ENCODE measurements at regions not wholly inside any gene's neighbourhood (a gene's known extent, or its start where the extent isn't known, plus 50 kb on each side); places are given as distances from the start of the nearest gene placed in this dataset.

GRCh38 chr12:126558810-126559209 lies 1493.6 kb downstream of the AACS start:
- H3K27ac ChIP-seq (ENCODE audit: insufficient read depth in 1 of 2, low read depth in 1 of 2, low read length in 2 of 2, poor library complexity in 1 of 2, severe bottlenecking in 2 of 2), result no peak overlapping the region
- no peaks in the 10 kb centered on the region for H3K36me3 ChIP-seq (ENCODE audit: control insufficient read depth in 4 of 4, insufficient read depth in 4 of 4, low read length in 3 of 4)
- POLR2A ChIA-PET, result no interaction called here
- no peaks in the 10 kb centered on the region for H3K27me3 ChIP-seq (replicated peaks in 2 of 5; ENCODE audit: control insufficient read depth in 4 of 5, insufficient read depth in 5 of 5, low read length in 4 of 5)
- CTCF ChIA-PET, result no interaction called here
- H3K9me3 ChIP-seq (ENCODE audit: control extremely low read depth in 1 of 5, control insufficient read depth in 4 of 5, insufficient read depth in 2 of 5, low read depth in 1 of 5, low read length in 4 of 5), result peaks cover 0 to 3% (median 0%) of the 10 kb centered on the region in 5 experiments
- no peak overlapping the region for H3K4me3 ChIP-seq (ENCODE audit: control insufficient read depth in 1 of 7, extremely low read depth in 1 of 7, insufficient read depth in 4 of 7, low read depth in 2 of 7, low read length in 6 of 7)
- DNase-seq, result no peak
- no peaks in the 10 kb centered on the region for H3K4me1 ChIP-seq (ENCODE audit: control extremely low read depth in 1 of 4, control insufficient read depth in 4 of 4, insufficient read depth in 4 of 4, low read length in 3 of 4)
- WGBS (ENCODE audit: insufficient coverage), result no CpG with 5 or more reads among the region's 3 CpGs

GRCh38 chr12:126567016-126567415 lies 1501.8 kb downstream of the AACS start:
- POLR2A ChIA-PET, result no interaction called here
- no peak overlapping the region for H3K4me3 ChIP-seq (ENCODE audit: control insufficient read depth in 1 of 7, extremely low read depth in 1 of 7, insufficient read depth in 4 of 7, low read depth in 2 of 7, low read length in 6 of 7)
- no peak for DNase-seq
- 90% methylated on average over 14 of the region's 18 CpGs for WGBS (ENCODE audit: insufficient coverage)
- H3K36me3 ChIP-seq (ENCODE audit: control insufficient read depth in 4 of 4, insufficient read depth in 4 of 4, low read length in 3 of 4), result no peaks in the 10 kb centered on the region
- no peaks in the 10 kb centered on the region for H3K9me3 ChIP-seq (ENCODE audit: control extremely low read depth in 1 of 5, control insufficient read depth in 4 of 5, insufficient read depth in 2 of 5, low read depth in 1 of 5, low read length in 4 of 5)
- no peaks in the 10 kb centered on the region for H3K27me3 ChIP-seq (replicated peaks in 2 of 5; ENCODE audit: control insufficient read depth in 4 of 5, insufficient read depth in 5 of 5, low read length in 4 of 5)
- no peak overlapping the region for H3K27ac ChIP-seq (ENCODE audit: insufficient read depth in 1 of 2, low read depth in 1 of 2, low read length in 2 of 2, poor library complexity in 1 of 2, severe bottlenecking in 2 of 2)
- CTCF ChIA-PET, result no interaction called here
- peaks cover 0 to 25% (median 3%) of the 10 kb centered on the region in 4 experiments for H3K4me1 ChIP-seq (ENCODE audit: control extremely low read depth in 1 of 4, control insufficient read depth in 4 of 4, insufficient read depth in 4 of 4, low read length in 3 of 4)

- Histone ChIP-seq H3K27ac (ENCODE audit: insufficient read depth in 1 of 2, low read depth in 1 of 2, low read length in 2 of 2, poor library complexity in 1 of 2, severe bottlenecking in 2 of 2) (no peak overlapping the region), H3K36me3 (ENCODE audit: control insufficient read depth in 4 of 4, insufficient read depth in 4 of 4, low read length in 3 of 4) (no peaks in the 10 kb centered on the region), H3K9me3 (ENCODE audit: control extremely low read depth in 1 of 5, control insufficient read depth in 4 of 5, insufficient read depth in 2 of 5, low read depth in 1 of 5, low read length in 4 of 5) (no peaks in the 10 kb centered on the region), H3K27me3 (replicated peaks in 2 of 5; ENCODE audit: control insufficient read depth in 4 of 5, insufficient read depth in 5 of 5, low read length in 4 of 5) (no peaks in the 10 kb centered on the region), H3K4me3 (ENCODE audit: control insufficient read depth in 1 of 7, extremely low read depth in 1 of 7, insufficient read depth in 4 of 7, low read depth in 2 of 7, low read length in 6 of 7) (no peak overlapping the region), H3K4me1 (ENCODE audit: control extremely low read depth in 1 of 4, control insufficient read depth in 4 of 4, insufficient read depth in 4 of 4, low read length in 3 of 4) (peaks cover 0 to 26% (median 3%) of the 10 kb centered on the region in 4 experiments)
- WGBS (ENCODE audit: insufficient coverage), result 97% methylated on average over 4 of the region's 5 CpGs
- DNase-seq, result no peak
- POLR2A ChIA-PET, result no interaction called here
- CTCF ChIA-PET, result no interaction called here
These were observed 1504.5 kb downstream of the AACS start for GRCh38 chr12:126569706-126570105.

- no peaks in the 10 kb centered on the region for H3K9me3 ChIP-seq (ENCODE audit: control extremely low read depth in 1 of 5, control insufficient read depth in 4 of 5, insufficient read depth in 2 of 5, low read depth in 1 of 5, low read length in 4 of 5)
- WGBS (ENCODE audit: insufficient coverage), result no CpG with 5 or more reads among the region's 3 CpGs
- H3K4me3 ChIP-seq (ENCODE audit: control insufficient read depth in 1 of 7, extremely low read depth in 1 of 7, insufficient read depth in 4 of 7, low read depth in 2 of 7, low read length in 6 of 7), result no peak overlapping the region
- peak overlapping the region in 1 of 2 experiments; percentile 15 for H3K27ac ChIP-seq (ENCODE audit: insufficient read depth in 1 of 2, low read depth in 1 of 2, low read length in 2 of 2, poor library complexity in 1 of 2, severe bottlenecking in 2 of 2)
- CTCF ChIA-PET, result no interaction called here
- no peaks in the 10 kb centered on the region for H3K27me3 ChIP-seq (replicated peaks in 2 of 5; ENCODE audit: control insufficient read depth in 4 of 5, insufficient read depth in 5 of 5, low read length in 4 of 5)
- DNase-seq, result peak; percentile 2 to 56 (median 30)
- no peaks in the 10 kb centered on the region for H3K36me3 ChIP-seq (ENCODE audit: control insufficient read depth in 4 of 4, insufficient read depth in 4 of 4, low read length in 3 of 4)
- POLR2A ChIA-PET, result no interaction called here
- peaks cover 0 to 26% (median 3%) of the 10 kb centered on the region in 4 experiments for H3K4me1 ChIP-seq (ENCODE audit: control extremely low read depth in 1 of 4, control insufficient read depth in 4 of 4, insufficient read depth in 4 of 4, low read length in 3 of 4)
These were observed 1505.3 kb downstream of the AACS start for GRCh38 chr12:126570566-126570965.

- no peak for DNase-seq
- H3K27ac ChIP-seq (ENCODE audit: insufficient read depth in 1 of 2, low read depth in 1 of 2, low read length in 2 of 2, poor library complexity in 1 of 2, severe bottlenecking in 2 of 2), result no peak overlapping the region
- peaks cover 0 to 19% (median 3%) of the 10 kb centered on the region in 4 experiments for H3K4me1 ChIP-seq (ENCODE audit: control extremely low read depth in 1 of 4, control insufficient read depth in 4 of 4, insufficient read depth in 4 of 4, low read length in 3 of 4)
- H3K4me3 ChIP-seq (ENCODE audit: control insufficient read depth in 1 of 7, extremely low read depth in 1 of 7, insufficient read depth in 4 of 7, low read depth in 2 of 7, low read length in 6 of 7), result no peak overlapping the region
- no peaks in the 10 kb centered on the region for H3K9me3 ChIP-seq (ENCODE audit: control extremely low read depth in 1 of 5, control insufficient read depth in 4 of 5, insufficient read depth in 2 of 5, low read depth in 1 of 5, low read length in 4 of 5)
- ChIA-PET POLR2A (no interaction called here), CTCF (no interaction called here)
- H3K27me3 ChIP-seq (replicated peaks in 2 of 5; ENCODE audit: control insufficient read depth in 4 of 5, insufficient read depth in 5 of 5, low read length in 4 of 5), result no peaks in the 10 kb centered on the region
- H3K36me3 ChIP-seq (ENCODE audit: control insufficient read depth in 4 of 4, insufficient read depth in 4 of 4, low read length in 3 of 4), result no peaks in the 10 kb centered on the region
These were observed 1506.9 kb downstream of the AACS start for GRCh38 chr12:126572170-126572569.

- ChIA-PET CTCF (no interaction called here), POLR2A (no interaction called here)
- no peaks in the 10 kb centered on the region for H3K4me1 ChIP-seq (ENCODE audit: control extremely low read depth in 1 of 4, control insufficient read depth in 4 of 4, insufficient read depth in 4 of 4, low read length in 3 of 4)
- no peak overlapping the region for H3K4me3 ChIP-seq (ENCODE audit: control insufficient read depth in 1 of 7, extremely low read depth in 1 of 7, insufficient read depth in 4 of 7, low read depth in 2 of 7, low read length in 6 of 7)
- H3K36me3 ChIP-seq (ENCODE audit: control insufficient read depth in 4 of 4, insufficient read depth in 4 of 4, low read length in 3 of 4), result no peaks in the 10 kb centered on the region
- no peaks in the 10 kb centered on the region for H3K9me3 ChIP-seq (ENCODE audit: control extremely low read depth in 1 of 5, control insufficient read depth in 4 of 5, insufficient read depth in 2 of 5, low read depth in 1 of 5, low read length in 4 of 5)
- no peak for DNase-seq
- H3K27ac ChIP-seq (ENCODE audit: insufficient read depth in 1 of 2, low read depth in 1 of 2, low read length in 2 of 2, poor library complexity in 1 of 2, severe bottlenecking in 2 of 2), result no peak overlapping the region
- no peaks in the 10 kb centered on the region for H3K27me3 ChIP-seq (replicated peaks in 2 of 5; ENCODE audit: control insufficient read depth in 4 of 5, insufficient read depth in 5 of 5, low read length in 4 of 5)
These were observed 1516.4 kb downstream of the AACS start for GRCh38 chr12:126581655-126582054.

GRCh38 chr12:126582231-126582630 lies 1517.0 kb downstream of the AACS start:
- POLR2A ChIA-PET, result no interaction called here

More at GRCh38 chr12:126582231-126582630, 1517.0 kb downstream of the AACS start:
- Histone ChIP-seq H3K27me3 (replicated peaks in 2 of 5; ENCODE audit: control insufficient read depth in 4 of 5, insufficient read depth in 5 of 5, low read length in 4 of 5) (no peaks in the 10 kb centered on the region), H3K9me3 (ENCODE audit: control extremely low read depth in 1 of 5, control insufficient read depth in 4 of 5, insufficient read depth in 2 of 5, low read depth in 1 of 5, low read length in 4 of 5) (no peaks in the 10 kb centered on the region), H3K36me3 (ENCODE audit: control insufficient read depth in 4 of 4, insufficient read depth in 4 of 4, low read length in 3 of 4) (no peaks in the 10 kb centered on the region), H3K27ac (ENCODE audit: insufficient read depth in 1 of 2, low read depth in 1 of 2, low read length in 2 of 2, poor library complexity in 1 of 2, severe bottlenecking in 2 of 2) (no peak overlapping the region), H3K4me1 (ENCODE audit: control extremely low read depth in 1 of 4, control insufficient read depth in 4 of 4, insufficient read depth in 4 of 4, low read length in 3 of 4) (no peaks in the 10 kb centered on the region), H3K4me3 (ENCODE audit: control insufficient read depth in 1 of 7, extremely low read depth in 1 of 7, insufficient read depth in 4 of 7, low read depth in 2 of 7, low read length in 6 of 7) (no peak overlapping the region)
- 44% methylated on average over 2 of the region's 3 CpGs for WGBS (ENCODE audit: insufficient coverage)
- CTCF ChIA-PET, result no interaction called here
- no peak for DNase-seq

Measured in common myeloid progenitor, CD34-positive (primary cell).